Breast epithelium (tissue), 4 donors: ENCODE measurements at regions not wholly inside any gene's neighbourhood (a gene's known extent, or its start where the extent isn't known, plus 50 kb on each side); places are given as distances from the start of the nearest gene placed in this dataset.

Source experiments
- DNase-seq, 2 donors: peaks; one replicate each; pipeline ENCODE4 v3.0.0-alpha.2; 2019; ENCODE audit warnings: low spot score in 2 of 2
- H3K27ac ChIP-seq, 2 donors: fragments of 200-600 bp; sonication (generic) in 1 of 2; one replicate each; pipeline ENCODE4 v1.5.1; 2016 to 2019; ENCODE audit warnings: mild to moderate bottlenecking in 1 of 2
- H3K27me3 ChIP-seq, 2 donors: fragments of 200-600 bp; sonication (generic) in 1 of 2; one replicate each; pipeline versions ENCODE4 v1.5.1 to v1.6.0; 2017 to 2019; ENCODE audit warnings: control low read depth in 1 of 2, mild to moderate bottlenecking in 1 of 2
- H3K36me3 ChIP-seq: fragments of 200-600 bp; one replicate; pipeline ENCODE4 v1.5.1; 2019
- H3K4me1 ChIP-seq, 2 donors: fragments of 200-600 bp; sonication (generic); one replicate each; pipeline ENCODE4 v1.5.1; 2016 to 2019; ENCODE audit warnings: control low read depth in 1 of 2
- H3K4me3 ChIP-seq, 3 donors: fragments of 200-600 bp; sonication (generic); 1 replicate in 2 of 3; 2 replicates in 1 of 3; pipeline ENCODE4 v1.5.1; 2016 to 2019; ENCODE audit warnings: mild to moderate bottlenecking in 3 of 3, moderate library complexity in 2 of 3
- H3K9me3 ChIP-seq, 2 donors: fragments of 200-600 bp; sonication (generic) in 1 of 2; one replicate each; pipeline ENCODE4 v1.5.1; 2016 to 2019; ENCODE audit warnings: control low read depth in 1 of 2
- POLR2A ChIP-seq: fragments of 450-650 bp; IDR thresholded peaks from one replicate; pipeline ENCODE4 v1.6.1; 2016; ENCODE audit warnings: antibody characterized with exemption, mild to moderate bottlenecking, moderate library complexity
- POLR2AphosphoS5 ChIP-seq, 3 donors: sonication (generic); formaldehyde crosslinking; IDR thresholded peaks; one replicate each; pipeline ENCODE4 v1.6.1; 2017; ENCODE audit warnings: antibody characterized with exemption in 3 of 3
- intact Hi-C: fragments of 100-400 bp; cut with DNase I; formaldehyde crosslinking; loops from one replicate; pipeline ENCODE4 v1.15.1; 2023; ENCODE audit warnings: low total_unique reads
- TF ChIP-seq, protein P1 (sequence below), 3 donors: fragments of 450-650 bp; IDR thresholded peaks; one replicate each; pipeline ENCODE4 v1.5.1; 2016 to 2017; ENCODE audit warnings: antibody characterized with exemption in 3 of 3, mild to moderate bottlenecking in 3 of 3, moderate library complexity in 3 of 3

- Histone ChIP-seq H3K4me3 (no peak overlapping the region), H3K27ac (no peak overlapping the region), H3K36me3 (no peaks in the 10 kb centered on the region), H3K4me1 (no peaks in the 10 kb centered on the region), H3K27me3 (no peaks in the 10 kb centered on the region), H3K9me3 (peaks cover 0 to 15% of the 10 kb centered on the region in 2 donors)
- DNase-seq: no peak
- TF ChIP-seq POLR2A (no peak), POLR2AphosphoS5 (IDR thresholded peaks at IDR 0.05) (no peak)
- TF ChIP-seq, protein P1, sequence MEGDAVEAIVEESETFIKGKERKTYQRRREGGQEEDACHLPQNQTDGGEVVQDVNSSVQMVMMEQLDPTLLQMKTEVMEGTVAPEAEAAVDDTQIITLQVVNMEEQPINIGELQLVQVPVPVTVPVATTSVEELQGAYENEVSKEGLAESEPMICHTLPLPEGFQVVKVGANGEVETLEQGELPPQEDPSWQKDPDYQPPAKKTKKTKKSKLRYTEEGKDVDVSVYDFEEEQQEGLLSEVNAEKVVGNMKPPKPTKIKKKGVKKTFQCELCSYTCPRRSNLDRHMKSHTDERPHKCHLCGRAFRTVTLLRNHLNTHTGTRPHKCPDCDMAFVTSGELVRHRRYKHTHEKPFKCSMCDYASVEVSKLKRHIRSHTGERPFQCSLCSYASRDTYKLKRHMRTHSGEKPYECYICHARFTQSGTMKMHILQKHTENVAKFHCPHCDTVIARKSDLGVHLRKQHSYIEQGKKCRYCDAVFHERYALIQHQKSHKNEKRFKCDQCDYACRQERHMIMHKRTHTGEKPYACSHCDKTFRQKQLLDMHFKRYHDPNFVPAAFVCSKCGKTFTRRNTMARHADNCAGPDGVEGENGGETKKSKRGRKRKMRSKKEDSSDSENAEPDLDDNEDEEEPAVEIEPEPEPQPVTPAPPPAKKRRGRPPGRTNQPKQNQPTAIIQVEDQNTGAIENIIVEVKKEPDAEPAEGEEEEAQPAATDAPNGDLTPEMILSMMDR (IDR thresholded peaks at IDR 0.05): no peak
- intact Hi-C loops: no loop called here
Observed at GRCh38 chr2:19456705-19457309, 98.4 kb upstream of the OSR1 start.

- Histone ChIP-seq H3K9me3 (peaks cover 0 to 15% of the 10 kb centered on the region in 2 donors), H3K36me3 (no peaks in the 10 kb centered on the region), H3K27ac (no peak overlapping the region), H3K27me3 (no peaks in the 10 kb centered on the region), H3K4me1 (no peaks in the 10 kb centered on the region), H3K4me3 (no peak overlapping the region)
- intact Hi-C loops: loop anchor here (5.0 kb wide), 1 partner anchor 227 kb away; no protein-coding TSS in a partner anchor
- TF ChIP-seq POLR2A: no peak
- no peak for TF ChIP-seq POLR2AphosphoS5 (IDR thresholded peaks at IDR 0.05)
- TF ChIP-seq, protein P1 (IDR thresholded peaks at IDR 0.05): no peak
- no peak for DNase-seq
Observed at GRCh38 chr2:19454125-19454524, 95.7 kb upstream of the OSR1 start.

- Histone ChIP-seq H3K36me3 (no peaks in the 10 kb centered on the region), H3K4me3 (no peak overlapping the region), H3K4me1 (no peaks in the 10 kb centered on the region), H3K27ac (no peak overlapping the region), H3K27me3 (no peaks in the 10 kb centered on the region), H3K9me3 (no peaks in the 10 kb centered on the region)
- TF ChIP-seq POLR2A (no peak), POLR2AphosphoS5 (IDR thresholded peaks at IDR 0.05) (no peak)
- TF ChIP-seq, protein P1 (IDR thresholded peaks at IDR 0.05): no peak
- DNase-seq: no peak
- intact Hi-C loops: no loop called here
Observed at GRCh38 chr2:19442731-19443130, 84.3 kb upstream of the OSR1 start.

DNA sequence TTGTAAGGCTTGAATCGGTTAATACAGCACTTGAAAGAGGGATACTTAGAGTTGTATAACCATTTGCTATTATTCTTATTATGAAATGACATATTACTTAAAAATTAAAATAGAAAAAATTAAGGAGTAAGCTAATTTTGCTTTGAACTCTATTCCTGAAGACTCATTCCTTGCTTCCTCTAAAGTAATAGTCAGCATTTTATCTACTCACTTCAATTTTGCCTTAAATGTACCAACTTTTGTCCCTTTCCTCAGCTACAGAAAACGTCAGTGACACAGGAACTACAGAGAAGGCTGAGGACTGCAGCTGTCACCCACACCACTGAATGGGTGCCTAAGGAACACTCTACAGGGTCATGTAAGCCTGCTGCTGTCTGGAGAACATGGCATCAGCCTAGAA, 80.7 kb upstream of the OSR1 start:
- Histone ChIP-seq H3K27ac (no peak overlapping the region), H3K9me3 (no peaks in the 10 kb centered on the region), H3K27me3 (no peaks in the 10 kb centered on the region), H3K36me3 (no peaks in the 10 kb centered on the region), H3K4me3 (no peak overlapping the region), H3K4me1 (no peaks in the 10 kb centered on the region)
- TF ChIP-seq POLR2AphosphoS5 (IDR thresholded peaks at IDR 0.05): no peak
- no peak for TF ChIP-seq POLR2A
- TF ChIP-seq, protein P1 (IDR thresholded peaks at IDR 0.05): no peak
- intact Hi-C loops: no loop called here
- DNase-seq: no peak

GRCh38 chr2:19435815-19436214, 77.4 kb upstream of the OSR1 start:
- Histone ChIP-seq H3K4me3 (no peak overlapping the region), H3K4me1 (no peaks in the 10 kb centered on the region), H3K27me3 (no peaks in the 10 kb centered on the region), H3K9me3 (no peaks in the 10 kb centered on the region), H3K36me3 (no peaks in the 10 kb centered on the region), H3K27ac (no peak overlapping the region)
- DNase-seq: no peak
- TF ChIP-seq, protein P1 (IDR thresholded peaks at IDR 0.05): no peak
- no peak for TF ChIP-seq POLR2AphosphoS5 (IDR thresholded peaks at IDR 0.05)
- TF ChIP-seq POLR2A: no peak
- intact Hi-C loops: no loop called here
